ENCODE measurements at regions not wholly inside any gene's neighbourhood (a gene's known extent, or its start where the extent isn't known, plus 50 kb on each side); places are given as distances from the start of the nearest gene placed in this dataset.

DNA sequence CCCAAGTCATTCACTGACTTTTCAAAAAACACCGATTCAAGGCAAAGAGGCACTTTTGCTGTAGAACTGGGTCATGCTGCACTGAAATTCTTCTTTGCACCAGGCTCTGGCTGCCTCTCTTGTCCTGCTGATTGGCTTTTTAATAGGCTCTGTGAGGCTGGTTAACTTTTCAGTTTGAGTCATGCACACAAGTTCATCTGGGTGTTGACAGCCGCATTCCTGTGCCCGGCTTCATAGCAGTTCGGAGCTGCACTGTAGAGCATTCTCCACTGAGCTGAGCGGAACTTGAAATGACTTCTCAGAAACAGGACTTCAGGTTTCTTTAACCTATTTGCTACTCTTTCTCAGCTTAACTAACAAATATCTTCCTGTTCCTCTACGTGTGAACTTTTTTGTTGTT, 978.3 kb downstream of the UQCRFS1 start:
- CTCF ChIA-PET = no interaction called here
- intact Hi-C loops (cut with micrococcal nuclease; ENCODE audit: unreplicated experiment) = no loop called here
- Mint-ChIP-seq H3K27me3 (ENCODE audit: unreplicated experiment) (no peaks in the 10 kb centered on the region), H3K4me3 (ENCODE audit: low read depth, unreplicated experiment) (no peak overlapping the region), H3K27ac (ENCODE audit: unreplicated experiment) (no peak overlapping the region), H3K36me3 (ENCODE audit: insufficient read depth, unreplicated experiment) (no peaks in the 10 kb centered on the region), H3K4me1 (ENCODE audit: low read depth, unreplicated experiment) (no peaks in the 10 kb centered on the region), H3K9me3 (ENCODE audit: low read depth, unreplicated experiment) (peaks cover 2% of the 10 kb centered on the region)
- no TSS peak for BruUV-seq (replicated peaks)
- no peak for DNase-seq
- TF ChIP-seq, protein P1, sequence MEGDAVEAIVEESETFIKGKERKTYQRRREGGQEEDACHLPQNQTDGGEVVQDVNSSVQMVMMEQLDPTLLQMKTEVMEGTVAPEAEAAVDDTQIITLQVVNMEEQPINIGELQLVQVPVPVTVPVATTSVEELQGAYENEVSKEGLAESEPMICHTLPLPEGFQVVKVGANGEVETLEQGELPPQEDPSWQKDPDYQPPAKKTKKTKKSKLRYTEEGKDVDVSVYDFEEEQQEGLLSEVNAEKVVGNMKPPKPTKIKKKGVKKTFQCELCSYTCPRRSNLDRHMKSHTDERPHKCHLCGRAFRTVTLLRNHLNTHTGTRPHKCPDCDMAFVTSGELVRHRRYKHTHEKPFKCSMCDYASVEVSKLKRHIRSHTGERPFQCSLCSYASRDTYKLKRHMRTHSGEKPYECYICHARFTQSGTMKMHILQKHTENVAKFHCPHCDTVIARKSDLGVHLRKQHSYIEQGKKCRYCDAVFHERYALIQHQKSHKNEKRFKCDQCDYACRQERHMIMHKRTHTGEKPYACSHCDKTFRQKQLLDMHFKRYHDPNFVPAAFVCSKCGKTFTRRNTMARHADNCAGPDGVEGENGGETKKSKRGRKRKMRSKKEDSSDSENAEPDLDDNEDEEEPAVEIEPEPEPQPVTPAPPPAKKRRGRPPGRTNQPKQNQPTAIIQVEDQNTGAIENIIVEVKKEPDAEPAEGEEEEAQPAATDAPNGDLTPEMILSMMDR (IDR thresholded peaks at IDR 0.05; ENCODE audit: unreplicated experiment) = no peak

DNA sequence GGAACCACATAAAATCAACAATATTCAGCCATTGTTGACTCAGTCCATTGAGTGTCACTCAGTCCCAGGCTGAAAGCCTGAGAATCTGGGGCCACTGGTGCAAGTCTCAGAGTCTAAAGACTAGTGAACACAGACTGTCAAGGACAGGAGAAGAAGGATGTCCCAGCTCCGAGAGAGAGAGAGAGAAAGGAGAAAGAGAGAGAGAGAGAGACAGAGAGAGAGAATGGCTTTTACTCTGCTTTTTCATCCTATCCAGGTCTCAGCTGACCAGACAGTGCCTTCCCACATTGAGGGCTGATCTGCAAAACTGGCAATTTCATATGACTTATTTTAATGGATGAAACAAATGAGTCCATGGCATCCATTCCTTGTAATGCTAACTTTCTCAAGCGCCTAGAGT, 984.1 kb downstream of the UQCRFS1 start:
- no peak for DNase-seq
- Mint-ChIP-seq H3K9me3 (ENCODE audit: low read depth, unreplicated experiment) (peaks cover 7% of the 10 kb centered on the region), H3K36me3 (ENCODE audit: insufficient read depth, unreplicated experiment) (no peaks in the 10 kb centered on the region), H3K4me3 (ENCODE audit: low read depth, unreplicated experiment) (no peak overlapping the region), H3K27me3 (ENCODE audit: unreplicated experiment) (no peaks in the 10 kb centered on the region), H3K27ac (ENCODE audit: unreplicated experiment) (no peak overlapping the region), H3K4me1 (ENCODE audit: low read depth, unreplicated experiment) (no peaks in the 10 kb centered on the region)
- no TSS peak for BruUV-seq (replicated peaks)
- TF ChIP-seq, protein P1 (IDR thresholded peaks at IDR 0.05; ENCODE audit: unreplicated experiment) = no peak
- CTCF ChIA-PET = no interaction called here
- intact Hi-C loops (cut with micrococcal nuclease; ENCODE audit: unreplicated experiment) = no loop called here

DNA sequence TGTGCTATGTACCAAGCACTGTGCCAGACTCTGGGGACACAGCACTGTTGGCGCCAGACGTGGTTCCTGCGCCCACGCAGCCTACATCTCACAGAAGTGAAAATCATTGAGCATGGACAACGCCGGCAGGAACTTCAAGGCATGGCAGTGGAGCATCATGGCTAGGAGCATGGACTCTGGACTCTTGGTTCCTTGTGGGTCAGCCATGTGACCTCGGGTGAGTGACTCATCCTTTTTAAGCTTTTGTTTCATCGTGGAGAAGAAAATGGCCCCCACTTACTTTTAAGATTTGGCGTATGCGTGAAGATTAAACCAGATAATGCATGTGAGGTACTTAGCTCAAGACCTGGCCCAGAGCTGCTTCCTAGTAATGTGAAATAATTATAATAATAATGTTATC, 988.5 kb downstream of the UQCRFS1 start:
- intact Hi-C loops (cut with micrococcal nuclease; ENCODE audit: unreplicated experiment) = no loop called here
- H3K36me3 Mint-ChIP-seq (ENCODE audit: insufficient read depth, unreplicated experiment) = no peaks in the 10 kb centered on the region
- no peak overlapping the region for H3K27ac Mint-ChIP-seq (ENCODE audit: unreplicated experiment)
- no peaks in the 10 kb centered on the region for H3K27me3 Mint-ChIP-seq (ENCODE audit: unreplicated experiment)
- H3K9me3 Mint-ChIP-seq (ENCODE audit: low read depth, unreplicated experiment) = peaks cover 10% of the 10 kb centered on the region
- no peaks in the 10 kb centered on the region for H3K4me1 Mint-ChIP-seq (ENCODE audit: low read depth, unreplicated experiment)
- no TSS peak for BruUV-seq (replicated peaks)
- TF ChIP-seq, protein P1 (IDR thresholded peaks at IDR 0.05; ENCODE audit: unreplicated experiment) = no peak
- CTCF ChIA-PET = no interaction called here
- H3K4me3 Mint-ChIP-seq (ENCODE audit: low read depth, unreplicated experiment) = no peak overlapping the region
- DNase-seq = no peak

DNA sequence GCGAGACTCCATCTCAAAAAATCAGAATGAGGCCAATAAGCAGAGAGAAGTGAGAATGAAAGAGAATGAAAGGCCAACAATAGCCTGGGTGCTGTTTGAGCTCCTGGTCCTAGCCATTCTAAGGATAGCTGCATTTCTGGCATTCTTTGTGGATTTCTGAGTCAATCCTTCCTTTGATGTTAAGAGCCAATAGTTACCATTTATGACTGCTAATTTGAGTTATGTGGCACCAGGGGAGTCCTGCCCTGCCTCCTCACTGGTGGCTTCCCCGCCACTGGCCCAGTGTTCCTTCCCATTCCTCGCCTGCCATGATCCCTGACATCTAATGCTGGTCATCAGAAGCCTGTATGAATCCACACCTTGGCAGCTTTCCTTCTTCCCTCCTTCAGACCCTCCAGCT, 991.2 kb downstream of the UQCRFS1 start:
- TF ChIP-seq, protein P1 (IDR thresholded peaks at IDR 0.05; ENCODE audit: unreplicated experiment) = no peak
- DNase-seq = no peak
- Mint-ChIP-seq H3K36me3 (ENCODE audit: insufficient read depth, unreplicated experiment) (no peaks in the 10 kb centered on the region), H3K27me3 (ENCODE audit: unreplicated experiment) (no peaks in the 10 kb centered on the region), H3K27ac (ENCODE audit: unreplicated experiment) (no peak overlapping the region), H3K4me1 (ENCODE audit: low read depth, unreplicated experiment) (no peaks in the 10 kb centered on the region), H3K9me3 (ENCODE audit: low read depth, unreplicated experiment) (peaks cover 8% of the 10 kb centered on the region), H3K4me3 (ENCODE audit: low read depth, unreplicated experiment) (no peak overlapping the region)
- intact Hi-C loops (cut with micrococcal nuclease; ENCODE audit: unreplicated experiment) = no loop called here
- BruUV-seq (replicated peaks) = no TSS peak
- CTCF ChIA-PET = no interaction called here

DNA sequence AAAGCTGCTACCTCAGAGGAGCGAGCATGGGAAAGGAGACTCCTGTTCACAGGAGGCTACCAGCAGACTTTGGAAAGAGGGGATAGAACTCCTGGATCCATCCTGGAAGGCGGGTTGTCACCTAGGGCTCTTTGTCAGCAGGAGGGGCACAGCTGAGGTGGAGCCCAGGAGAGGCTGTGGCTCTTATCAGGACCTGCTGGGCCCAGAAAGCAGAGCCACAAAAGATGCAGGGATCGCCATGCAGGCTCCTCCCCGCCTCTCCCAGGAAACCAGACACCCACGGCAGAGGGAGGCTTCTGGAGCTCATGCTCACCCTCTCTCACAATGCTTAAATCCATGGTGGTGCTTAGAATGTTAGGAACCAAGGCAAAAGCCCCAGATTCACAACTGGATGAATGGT, 994.2 kb downstream of the UQCRFS1 start:
- Mint-ChIP-seq H3K27me3 (ENCODE audit: unreplicated experiment) (no peaks in the 10 kb centered on the region), H3K27ac (ENCODE audit: unreplicated experiment) (no peak overlapping the region), H3K36me3 (ENCODE audit: insufficient read depth, unreplicated experiment) (no peaks in the 10 kb centered on the region), H3K4me1 (ENCODE audit: low read depth, unreplicated experiment) (no peaks in the 10 kb centered on the region), H3K4me3 (ENCODE audit: low read depth, unreplicated experiment) (no peak overlapping the region), H3K9me3 (ENCODE audit: low read depth, unreplicated experiment) (peaks cover 11% of the 10 kb centered on the region)
- no peak for DNase-seq
- TF ChIP-seq, protein P1 (IDR thresholded peaks at IDR 0.05; ENCODE audit: unreplicated experiment) = no peak
- BruUV-seq (replicated peaks) = no TSS peak
- CTCF ChIA-PET = no interaction called here
- intact Hi-C loops (cut with micrococcal nuclease; ENCODE audit: unreplicated experiment) = no loop called here

Measured in Calu3 (cell line).